CD14-positive monocyte (primary cell): ENCODE measurements at regions not wholly inside any gene's neighbourhood (a gene's known extent, or its start where the extent isn't known, plus 50 kb on each side); places are given as distances from the start of the nearest gene placed in this dataset.
"Not testable (repeated sequence)": the region's sequence is repeated elsewhere in the genome, so short reads cannot be mapped to it uniquely, and the experiment has no call there.

ENCODE experiments used
- DNase-seq, 3 donors: peaks; one replicate each; pipeline ENCODE4 v3.0.0-alpha.2; 2011 to 2022
- H2AFZ ChIP-seq: 2 replicates; pipeline ENCODE4 v1.6.0; 2012; ENCODE audit warnings: mild to moderate bottlenecking, low read depth, low read length, inconsistent platforms; ENCODE audit not compliant: insufficient read depth, poor library complexity, severe bottlenecking
- H3K27ac ChIP-seq, 2 donors: 1 replicate in 1 of 2; 2 replicates in 1 of 2; pipeline ENCODE4 v1.5.1; 2012 to 2013; ENCODE audit warnings: low read length in 2 of 2, control low read depth in 1 of 2, inconsistent platforms in 1 of 2, low read depth in 1 of 2, mild to moderate bottlenecking in 1 of 2
- H3K27me3 ChIP-seq, 2 donors: one replicate each; pipeline versions ENCODE4 v1.6.0 to v1.6.1; 2011 to 2013; ENCODE audit warnings: low read length in 2 of 2; ENCODE audit not compliant: control insufficient read depth in 2 of 2, insufficient read depth in 2 of 2
- H3K36me3 ChIP-seq, 2 donors: replicated peaks in 1 of 2; 1 replicate in 1 of 2; 2 replicates in 1 of 2; pipeline versions ENCODE4 v1.5.1 to v1.6.1; 2012 to 2013; ENCODE audit warnings: low read length in 2 of 2, control low read depth in 1 of 2, inconsistent platforms in 1 of 2, mild to moderate bottlenecking in 1 of 2; ENCODE audit not compliant: insufficient read depth in 2 of 2, control insufficient read depth in 1 of 2
- H3K4me1 ChIP-seq, 2 donors: 1 replicate in 1 of 2; 2 replicates in 1 of 2; pipeline versions ENCODE4 v1.5.1 to v1.6.1; 2012 to 2013; ENCODE audit warnings: low read length in 2 of 2, control low read depth in 1 of 2, inconsistent platforms in 1 of 2, mild to moderate bottlenecking in 1 of 2, moderate library complexity in 1 of 2; ENCODE audit not compliant: insufficient read depth in 2 of 2, control insufficient read depth in 1 of 2
- H3K4me2 ChIP-seq: replicated peaks from 2 replicates; pipeline ENCODE3; 2012; ENCODE audit warnings: low read length, moderate library complexity, mild to moderate bottlenecking; ENCODE audit not compliant: poor library complexity, severe bottlenecking; ENCODE audit errors: extremely low read depth
- H3K4me3 ChIP-seq, 3 experiments: fragments of 200-600 bp in 1 of 3; sonication (generic) in 1 of 3; replicated peaks in 1 of 3; 1 replicate in 2 of 3; 2 replicates in 1 of 3; pipeline ENCODE4 v1.5.1; 2011 to 2013; ENCODE audit warnings: low read length in 3 of 3, mild to moderate bottlenecking in 3 of 3, control low read depth in 2 of 3, low read depth in 2 of 3, inconsistent platforms in 1 of 3, moderate library complexity in 1 of 3
- H3K79me2 ChIP-seq: 2 replicates; pipeline ENCODE4 v1.6.0; 2012; ENCODE audit warnings: mild to moderate bottlenecking, control low read depth, inconsistent platforms, low read length, moderate library complexity; ENCODE audit not compliant: insufficient read depth
- H3K9ac ChIP-seq: 2 replicates; pipeline ENCODE4 v1.6.0; 2017; ENCODE audit warnings: low read length, mild to moderate bottlenecking; ENCODE audit not compliant: insufficient read depth, poor library complexity, severe bottlenecking
- H3K9me3 ChIP-seq, 2 donors: replicated peaks in 1 of 2; 1 replicate in 1 of 2; 2 replicates in 1 of 2; pipeline versions ENCODE4 v1.5.1 to v1.6.1; 2012 to 2013; ENCODE audit warnings: low read length in 2 of 2, control low read depth in 1 of 2; ENCODE audit not compliant: control insufficient read depth in 1 of 2, insufficient read depth in 1 of 2
- H4K20me1 ChIP-seq: 2 replicates; pipeline ENCODE4 v1.6.0; 2012; ENCODE audit warnings: mild to moderate bottlenecking, low read length, control low read depth, moderate library complexity; ENCODE audit not compliant: insufficient read depth
- H3K27ac Mint-ChIP-seq, 7 donors: one replicate each; pipeline ENCODE4 v1.8.0; 2020; ENCODE audit warnings: mild to moderate bottlenecking in 7 of 7, mixed read lengths in 7 of 7, moderate library complexity in 6 of 7, inconsistent platforms in 2 of 7
- H3K27me3 Mint-ChIP-seq, 3 donors: one replicate each; pipeline ENCODE4 v1.8.0; 2021 to 2022; ENCODE audit warnings: low read depth in 3 of 3, mild to moderate bottlenecking in 3 of 3, mixed read lengths in 3 of 3, moderate library complexity in 3 of 3, inconsistent platforms in 1 of 3
- H3K36me3 Mint-ChIP-seq, 2 donors: one replicate each; pipeline ENCODE4 v1.8.0; 2020; ENCODE audit warnings: mixed read lengths in 2 of 2, inconsistent platforms in 1 of 2, mild to moderate bottlenecking in 1 of 2
- H3K4me1 Mint-ChIP-seq: one replicate; pipeline ENCODE4 v1.8.0; 2020; ENCODE audit warnings: mild to moderate bottlenecking, mixed read lengths
- H3K4me3 Mint-ChIP-seq, 2 donors: one replicate each; pipeline ENCODE4 v1.8.0; 2020; ENCODE audit warnings: mild to moderate bottlenecking in 2 of 2, mixed read lengths in 2 of 2, moderate library complexity in 1 of 2
- H3K9me3 Mint-ChIP-seq, 7 donors: one replicate each; pipeline ENCODE4 v1.8.0; 2020 to 2022; ENCODE audit warnings: mixed read lengths in 7 of 7, mild to moderate bottlenecking in 6 of 7, moderate library complexity in 6 of 7, inconsistent platforms in 2 of 7
- CTCF ChIP-seq: fragments of 200-600 bp; IDR thresholded peaks from one replicate; pipeline ENCODE4 v1.8.0; 2022; ENCODE audit warnings: antibody characterized with exemption, mild to moderate bottlenecking
- WGBS: methylation state at CpG from one replicate; pipeline ENCODE4 v1.1.5; 2013; ENCODE audit warnings: missing lambda C conversion rate; ENCODE audit not compliant: insufficient coverage; 5-methylcytosine and 5-hydroxymethylcytosine counted together
- intact Hi-C, 2 donors: fragments of 100-400 bp; cut with micrococcal nuclease; formaldehyde crosslinking; loops; one replicate each; pipeline versions ENCODE4 v1.15.0 to v1.15.1; 2023

GRCh38 chr13:37504251-37504650 is 94.3 kb downstream of the POSTN start:
- no peak overlapping the region for H3K4me2 ChIP-seq
- peaks cover 11 to 16% of the 10 kb centered on the region in 2 donors for H3K9me3 ChIP-seq
- Mint-ChIP-seq H3K27ac (no peak overlapping the region), H3K9me3 (peaks cover 0 to 25% (median 7%) of the 10 kb centered on the region in 7 donors), H3K4me3 (no peak overlapping the region), H3K27me3 (no peaks in the 10 kb centered on the region), H3K36me3 (no peaks in the 10 kb centered on the region), H3K4me1 (no peaks in the 10 kb centered on the region)
- no peaks in the 10 kb centered on the region for H3K79me2 ChIP-seq
- H3K36me3 ChIP-seq = no peaks in the 10 kb centered on the region
- no peak overlapping the region for H3K9ac ChIP-seq
- intact Hi-C loops = no loop called here
- no peak overlapping the region for H2AFZ ChIP-seq
- no CpG with 5 or more reads among the region's 1 CpG for WGBS
- no peaks in the 10 kb centered on the region for H3K4me1 ChIP-seq
- no peak overlapping the region for H3K4me3 ChIP-seq
- no peak for DNase-seq
- H3K27ac ChIP-seq = no peak overlapping the region
- no peaks in the 10 kb centered on the region for H3K27me3 ChIP-seq
- no peaks in the 10 kb centered on the region for H4K20me1 ChIP-seq
- no peak for TF ChIP-seq CTCF

- no peaks in the 10 kb centered on the region for H3K27me3 Mint-ChIP-seq
- no peak for TF ChIP-seq CTCF
These were observed 95.3 kb downstream of the POSTN start for GRCh38 chr13:37503287-37503686.

GRCh38 chr13:37502303-37502993 is 96.1 kb downstream of the POSTN start:
- H3K27me3 ChIP-seq, H3K27ac ChIP-seq, H3K4me3 ChIP-seq, H3K27ac Mint-ChIP-seq, H3K4me3 Mint-ChIP-seq, H4K20me1 ChIP-seq, H3K27me3 Mint-ChIP-seq, intact Hi-C loops, H3K36me3 ChIP-seq, H3K9ac ChIP-seq, H3K4me1 Mint-ChIP-seq, H3K79me2 ChIP-seq, H3K36me3 Mint-ChIP-seq, H3K4me2 ChIP-seq, H2AFZ ChIP-seq, H3K4me1 ChIP-seq, DNase-seq: not testable (repeated sequence)
- WGBS = no CpG with 5 or more reads among the region's 1 CpG
- H3K9me3 ChIP-seq = peaks cover 11 to 16% of the 10 kb centered on the region in 2 donors
- peaks cover 0 to 23% (median 9%) of the 10 kb centered on the region in 7 donors for H3K9me3 Mint-ChIP-seq

More at GRCh38 chr13:37503287-37503686, 95.3 kb downstream of the POSTN start:
- Mint-ChIP-seq H3K27ac (no peak overlapping the region), H3K4me1 (no peaks in the 10 kb centered on the region), H3K9me3 (peaks cover 0 to 25% (median 7%) of the 10 kb centered on the region in 7 donors), H3K4me3 (no peak overlapping the region), H3K36me3 (no peaks in the 10 kb centered on the region)
- Histone ChIP-seq H4K20me1 (no peaks in the 10 kb centered on the region), H3K4me3 (no peak overlapping the region), H3K27me3 (no peaks in the 10 kb centered on the region), H3K9me3 (peaks cover 11 to 16% of the 10 kb centered on the region in 2 donors), H2AFZ (no peak overlapping the region), H3K27ac (no peak overlapping the region), H3K9ac (no peak overlapping the region), H3K36me3 (no peaks in the 10 kb centered on the region), H3K4me1 (no peaks in the 10 kb centered on the region), H3K79me2 (no peaks in the 10 kb centered on the region), H3K4me2 (no peak overlapping the region)
- intact Hi-C loops = no loop called here
- DNase-seq = no peak
